Right lobe of liver (tissue), 4 donors: ENCODE measurements at regions not wholly inside any gene's neighbourhood (a gene's known extent, or its start where the extent isn't known, plus 50 kb on each side); places are given as distances from the start of the nearest gene placed in this dataset.
"Not testable (repeated sequence)": the region's sequence is repeated elsewhere in the genome, so short reads cannot be mapped to it uniquely, and the experiment has no call there.

Source experiments
- CTCF ChIP-seq, 4 donors: fragments of 200-600 bp in 3 of 4; fragments of 450-650 bp in 1 of 4; IDR thresholded peaks; one replicate each; pipeline versions ENCODE4 v1.5.1 to v1.8.0; 2016 to 2022; ENCODE audit warnings: antibody characterized with exemption in 4 of 4, mild to moderate bottlenecking in 2 of 4
- POLR2A ChIP-seq: fragments of 450-650 bp; IDR thresholded peaks from one replicate; pipeline ENCODE4 v1.6.1; 2017; ENCODE audit warnings: antibody characterized with exemption, mild to moderate bottlenecking
- donor health status: DM: no; HTN: no; CAD: no.
- donor health status: DM: no; HTN: no; CAD: no.
- donor health status: DM: no; HTN: yes; CAD: no.

GRCh38 chr21:9010936-9011890 lies 1510.2 kb upstream of the TPTE start:
- not testable (repeated sequence) for TF ChIP-seq CTCF (IDR thresholded peaks at IDR 0.05); POLR2A
